ENCODE measurements at regions not wholly inside any gene's neighbourhood (a gene's known extent, or its start where the extent isn't known, plus 50 kb on each side); places are given as distances from the start of the nearest gene placed in this dataset.

DNA sequence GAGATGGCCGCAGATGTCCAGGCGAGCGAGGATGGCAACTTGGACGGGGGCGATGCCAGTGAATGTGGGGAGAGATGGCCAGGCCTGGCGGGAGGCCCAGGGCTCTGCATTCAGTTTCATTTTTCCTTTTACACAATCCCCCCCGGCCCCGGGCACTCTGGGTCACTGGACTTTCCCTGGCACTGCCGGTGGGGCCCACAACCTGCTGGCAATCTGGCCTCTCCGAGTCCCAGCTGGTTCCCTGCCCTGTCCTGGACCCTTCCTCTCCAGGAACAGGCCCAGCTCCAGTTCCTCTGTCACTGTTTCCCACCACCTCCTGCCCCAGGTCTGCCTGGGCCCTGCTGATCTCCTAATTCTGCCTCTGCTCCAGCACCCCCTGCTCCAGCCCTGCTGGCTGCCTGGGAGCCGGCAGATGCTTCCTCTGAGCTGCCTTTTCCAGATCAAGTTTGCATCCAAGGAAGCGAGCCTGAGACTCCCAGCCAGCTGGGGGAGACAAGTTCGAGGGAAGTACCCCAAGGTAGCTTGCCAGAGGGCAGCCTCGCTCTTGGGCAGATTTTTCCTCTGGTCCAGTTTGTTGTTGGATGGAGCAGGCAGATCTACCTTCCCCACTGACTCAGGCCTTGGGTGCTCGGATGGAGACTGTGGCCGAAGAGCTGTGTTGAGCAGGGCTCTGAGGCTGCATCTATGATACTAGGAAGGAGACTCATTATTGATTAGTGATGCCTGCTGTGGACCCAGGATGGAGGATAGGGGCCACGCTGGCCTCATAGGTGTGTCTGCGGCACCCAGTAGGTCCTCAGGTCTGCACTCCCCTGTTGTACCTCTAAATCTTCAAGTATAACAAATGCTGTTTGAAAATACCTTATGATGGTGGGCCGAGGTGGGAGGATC lies 83.2 kb downstream of the CEBPB start:
- no peak for DNase-seq

DNA sequence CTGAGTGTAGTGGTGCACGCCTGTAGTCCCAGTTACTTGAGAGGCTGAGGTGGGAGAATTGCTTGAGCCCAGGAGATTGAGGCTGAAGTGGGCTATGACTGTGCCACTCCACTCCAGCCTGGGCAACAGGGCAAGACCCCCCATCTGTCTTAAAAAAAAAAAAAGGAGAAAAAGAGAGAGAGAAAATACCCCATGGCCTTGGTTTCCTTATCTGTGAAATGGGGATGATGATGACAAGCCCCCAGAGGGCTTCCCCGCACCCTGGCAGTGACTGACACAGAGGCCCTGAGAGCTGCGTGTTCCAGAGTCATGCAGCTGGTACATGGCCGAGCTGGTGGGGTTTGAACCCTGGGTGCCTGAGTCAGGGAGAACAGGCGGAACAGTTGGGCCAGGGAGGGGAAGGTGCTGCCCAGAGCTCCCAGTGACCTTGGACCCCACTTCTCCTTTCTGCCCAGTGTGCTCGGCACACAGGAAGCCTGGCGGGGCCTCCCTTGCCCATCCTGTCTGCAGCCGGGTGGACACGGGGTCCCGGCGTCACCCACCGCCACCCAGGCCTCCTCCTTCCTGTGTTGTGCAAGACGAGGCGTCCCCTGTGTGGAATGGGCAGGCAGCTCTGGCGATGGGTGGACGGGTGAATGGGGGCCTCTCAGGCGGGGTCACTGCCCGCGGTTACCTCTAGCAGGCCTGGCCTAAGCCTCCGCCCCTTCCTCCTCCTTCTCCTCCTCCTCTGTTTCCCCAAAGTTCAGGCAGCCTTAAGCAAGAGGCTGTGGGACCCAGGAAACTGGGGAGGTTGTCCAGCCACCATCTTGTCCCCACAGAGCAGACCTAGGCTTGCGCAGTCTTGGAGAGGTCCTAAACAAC lies 84.2 kb downstream of the CEBPB start:
- no peak for DNase-seq

DNA sequence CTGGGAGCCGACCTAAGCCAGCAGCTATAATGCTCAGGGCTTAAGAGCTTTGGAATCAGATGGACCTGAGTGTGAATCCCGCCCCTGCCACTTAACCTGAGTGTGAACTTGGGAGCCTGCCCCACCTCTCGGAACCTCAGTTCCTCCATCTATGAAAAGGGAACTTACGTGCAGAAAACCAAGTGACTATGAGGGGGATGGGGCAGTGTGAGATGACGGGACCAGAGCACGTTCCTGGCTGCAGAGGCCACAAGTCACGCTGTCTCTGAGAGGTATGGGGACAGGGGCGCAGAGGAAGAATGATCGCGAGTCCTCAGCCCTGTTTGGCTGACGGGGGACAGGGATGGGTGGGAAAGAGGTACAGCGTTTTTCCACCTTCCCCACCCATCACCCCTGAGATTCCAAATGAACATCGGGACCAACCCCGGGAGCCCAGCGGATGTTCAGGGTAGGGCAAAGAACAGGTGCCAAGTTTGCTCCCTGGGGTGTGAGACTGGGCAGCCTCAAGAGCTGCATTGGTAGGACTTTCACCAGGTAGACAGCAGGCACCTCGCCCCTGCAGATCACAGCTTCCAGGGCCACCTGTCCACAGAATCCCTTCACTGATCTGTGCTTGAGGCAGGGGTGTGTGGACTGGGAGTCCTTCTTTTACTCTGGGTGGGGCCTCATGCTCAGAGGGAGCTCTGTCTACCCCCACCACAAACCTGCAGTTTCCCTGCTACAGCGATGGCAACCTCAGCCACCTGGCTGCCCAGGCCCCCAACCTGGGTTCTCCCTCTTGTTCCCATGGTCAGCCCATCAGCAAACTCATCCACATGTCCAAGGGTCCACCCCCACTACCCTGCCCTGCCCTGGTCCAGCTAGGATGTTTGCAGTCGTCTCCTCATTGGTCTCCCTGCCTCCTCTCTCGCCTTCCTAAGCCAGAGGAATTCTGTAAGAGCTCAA lies 85.8 kb downstream of the CEBPB start:
- no peak for DNase-seq

DNA sequence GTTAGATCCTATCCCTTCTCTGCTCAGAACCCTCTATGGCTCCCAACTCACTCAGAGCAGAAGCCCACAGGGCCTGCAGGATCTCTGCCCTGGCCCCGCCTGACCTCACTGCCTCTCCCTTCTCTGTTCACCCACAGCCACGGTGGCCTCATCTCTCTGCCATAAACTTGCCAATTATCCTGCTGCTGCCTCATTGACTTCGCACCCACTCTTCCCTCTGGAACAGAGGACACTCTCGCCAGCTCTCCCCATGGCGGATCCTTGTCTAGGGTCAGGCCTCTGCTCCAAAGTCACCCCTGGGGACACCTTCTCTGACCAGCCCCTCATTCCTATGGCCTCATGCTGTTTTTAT lies 86.4 kb downstream of the CEBPB start:
- no peak for DNase-seq

DNA sequence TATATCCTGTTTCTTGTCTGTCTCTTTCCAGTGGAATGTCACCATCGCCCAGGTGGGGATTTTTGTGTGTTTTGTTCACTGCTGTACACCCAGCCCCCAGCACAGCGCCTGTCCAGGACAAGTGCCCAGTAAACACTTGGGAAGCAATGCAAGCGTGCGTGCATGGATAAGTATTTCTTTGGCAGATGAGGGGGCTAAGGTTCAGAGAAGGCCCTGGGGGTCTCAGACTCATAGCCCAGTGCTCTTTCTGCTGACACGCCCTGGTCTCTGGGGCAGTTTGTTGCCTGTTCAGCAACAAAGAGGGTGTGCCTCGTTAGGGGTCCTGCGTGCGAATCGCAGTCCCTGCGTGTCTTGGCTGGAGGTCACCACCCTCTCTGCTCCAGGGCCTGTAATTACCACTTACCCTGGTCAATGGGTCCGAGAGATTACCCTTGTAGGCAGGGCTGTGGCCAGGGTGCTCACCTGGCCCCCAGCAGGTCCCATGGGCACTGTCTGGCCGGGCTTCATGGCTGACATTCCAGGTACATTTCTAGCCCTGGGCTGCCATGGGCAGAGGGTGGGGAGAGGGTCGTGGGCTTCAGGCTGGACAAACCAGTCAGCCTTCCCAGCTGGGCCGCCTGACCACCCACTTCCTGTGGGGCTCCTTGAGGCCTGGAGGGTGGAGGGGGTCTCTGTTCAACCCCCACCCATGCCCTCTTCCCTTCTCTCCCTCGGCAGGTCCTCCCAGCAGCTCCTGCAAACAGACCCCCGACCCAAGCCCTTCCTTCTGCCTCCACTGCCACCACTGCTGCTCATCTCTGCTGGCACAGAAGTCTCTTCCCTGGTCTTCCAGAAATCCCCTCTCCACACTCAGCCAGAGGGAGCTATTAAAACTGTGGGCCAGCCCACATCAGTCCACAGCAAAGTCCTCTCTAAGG lies 87.1 kb downstream of the CEBPB start:
- no peak for DNase-seq

DNA sequence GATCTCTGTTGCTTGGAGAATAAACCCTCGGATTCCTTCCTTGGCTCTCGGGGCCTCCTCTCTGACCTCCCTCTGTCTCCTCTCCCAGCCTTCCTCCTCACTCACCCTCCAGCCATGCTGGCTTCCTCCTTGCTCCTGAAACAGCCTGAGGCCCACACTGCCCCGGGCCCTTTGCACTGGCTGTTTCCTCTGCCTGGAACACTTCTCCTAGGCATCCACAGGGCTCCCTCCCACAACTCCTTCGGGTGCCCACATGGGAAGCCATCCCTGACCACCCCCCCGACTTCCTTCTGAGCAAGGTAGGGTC lies 87.7 kb downstream of the CEBPB start:
- DNase-seq, result no peak

DNA sequence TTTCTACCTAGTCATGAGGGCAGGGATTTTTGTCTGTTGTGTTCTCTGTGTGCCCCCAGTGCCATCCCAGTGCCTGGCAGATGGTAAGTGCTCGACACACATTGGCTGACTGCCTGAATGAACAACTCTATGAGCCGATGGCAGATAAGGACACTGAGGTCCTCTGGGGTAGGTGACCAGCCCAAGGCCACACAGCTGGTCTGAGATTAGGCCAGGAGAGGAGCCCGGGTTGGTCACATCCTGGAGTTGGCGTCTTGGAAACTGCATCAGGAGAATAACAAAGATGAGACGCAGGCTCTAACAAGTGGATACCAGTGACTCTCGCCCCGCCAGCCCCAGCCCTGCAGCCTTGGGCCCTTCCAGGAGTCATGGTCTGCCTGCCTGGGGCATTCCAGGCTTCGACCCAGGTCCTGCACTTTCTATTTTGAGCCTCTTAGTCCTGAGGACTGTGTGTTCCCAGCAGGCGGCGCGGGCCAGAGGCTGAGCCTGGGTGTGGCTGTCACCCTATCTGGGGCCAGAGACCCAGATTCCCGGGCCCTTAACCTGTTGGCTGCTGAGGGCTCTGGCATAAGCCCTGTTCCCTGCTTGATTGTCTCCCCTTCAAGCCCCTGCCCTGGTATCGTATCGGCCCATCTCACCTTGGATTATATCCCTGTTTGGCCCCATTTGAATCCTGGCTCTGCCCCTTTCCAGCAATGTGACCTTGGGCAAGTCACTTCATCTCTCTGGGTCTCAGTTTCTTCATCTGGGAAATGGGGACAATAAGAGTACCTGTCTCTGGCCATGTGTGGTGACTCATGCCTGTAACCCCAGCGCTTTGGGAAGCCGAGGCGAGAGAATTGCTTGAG lies 88.3 kb downstream of the CEBPB start:
- DNase-seq, result no peak

DNA sequence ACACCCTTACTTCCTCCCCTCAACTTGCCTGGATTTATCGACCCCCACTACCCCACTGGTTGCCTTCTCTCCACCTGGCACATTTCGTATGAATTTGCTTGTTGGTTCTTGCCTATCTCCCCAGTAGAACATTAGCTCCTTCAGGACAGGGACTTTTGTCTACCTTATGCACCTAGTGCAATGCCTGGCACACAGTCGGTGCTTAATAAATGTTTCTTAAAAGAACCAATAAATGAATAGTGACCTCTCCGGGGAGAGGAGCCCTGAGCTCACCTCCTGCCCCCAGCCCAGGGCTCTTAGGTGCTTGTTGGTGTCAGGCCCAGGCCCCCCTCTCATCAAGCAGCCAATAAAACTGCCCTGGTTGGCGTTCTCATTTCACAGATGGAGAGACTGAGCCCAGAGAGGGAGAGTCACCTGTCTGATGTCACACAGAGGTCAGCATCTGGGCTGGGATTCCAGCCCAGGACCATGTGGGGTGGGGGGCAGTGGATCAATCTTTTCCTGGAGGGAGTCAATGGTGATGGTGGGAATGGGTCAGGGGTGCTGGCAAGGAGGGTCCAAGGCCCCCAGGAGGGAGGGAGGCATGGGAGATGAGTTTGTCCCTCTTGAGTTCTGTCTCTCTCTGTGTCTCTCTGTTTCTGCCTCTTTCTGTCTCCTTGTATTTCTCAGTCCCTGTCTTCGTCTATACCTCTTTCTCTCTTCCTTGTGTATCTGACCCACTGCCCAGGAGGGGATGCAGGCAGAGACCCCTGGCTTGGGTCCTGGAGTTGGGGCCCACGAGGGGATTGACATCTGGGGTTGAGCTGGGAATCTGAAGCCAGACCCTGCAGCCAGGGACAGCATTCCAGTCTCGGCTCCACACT lies 89.6 kb downstream of the CEBPB start:
- no peak for DNase-seq

DNA sequence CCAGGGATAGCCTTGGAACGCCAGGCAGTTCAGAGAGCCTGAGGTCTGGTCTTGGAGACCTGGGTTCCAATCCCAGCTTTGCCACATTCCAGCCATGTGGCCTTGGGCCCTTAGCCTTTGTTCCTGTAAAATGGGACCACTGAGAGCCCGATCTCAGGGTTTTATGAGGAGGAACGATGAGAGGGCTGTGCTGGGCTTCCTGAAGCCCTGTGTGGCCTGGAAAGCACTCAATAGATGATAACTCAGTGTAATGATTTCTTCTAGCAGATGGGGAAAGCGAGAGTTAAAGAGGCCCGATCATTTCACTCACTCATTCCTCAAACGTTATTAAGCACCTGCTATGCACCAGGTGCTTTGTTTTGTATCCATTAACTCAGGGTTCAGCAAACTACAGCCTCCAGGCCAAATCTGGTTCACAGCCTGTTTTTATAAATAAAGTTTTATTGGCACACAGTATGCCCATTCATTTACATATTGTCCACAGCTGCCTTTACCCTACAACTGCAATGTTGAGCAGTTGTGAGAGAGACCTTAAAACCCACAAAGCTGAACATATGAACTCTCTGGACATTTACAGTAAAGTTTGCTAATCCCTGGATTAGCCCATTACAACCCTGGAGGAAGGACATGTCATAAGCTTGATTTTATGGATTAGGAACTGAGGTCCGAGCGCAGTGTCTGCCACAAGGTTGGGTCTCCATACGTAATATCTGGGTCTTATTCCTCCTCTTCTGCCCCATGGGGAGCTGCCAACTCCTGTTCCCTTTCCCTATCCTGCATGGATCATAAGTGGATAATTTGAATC lies 90.4 kb downstream of the CEBPB start:
- no peak for DNase-seq

DNA sequence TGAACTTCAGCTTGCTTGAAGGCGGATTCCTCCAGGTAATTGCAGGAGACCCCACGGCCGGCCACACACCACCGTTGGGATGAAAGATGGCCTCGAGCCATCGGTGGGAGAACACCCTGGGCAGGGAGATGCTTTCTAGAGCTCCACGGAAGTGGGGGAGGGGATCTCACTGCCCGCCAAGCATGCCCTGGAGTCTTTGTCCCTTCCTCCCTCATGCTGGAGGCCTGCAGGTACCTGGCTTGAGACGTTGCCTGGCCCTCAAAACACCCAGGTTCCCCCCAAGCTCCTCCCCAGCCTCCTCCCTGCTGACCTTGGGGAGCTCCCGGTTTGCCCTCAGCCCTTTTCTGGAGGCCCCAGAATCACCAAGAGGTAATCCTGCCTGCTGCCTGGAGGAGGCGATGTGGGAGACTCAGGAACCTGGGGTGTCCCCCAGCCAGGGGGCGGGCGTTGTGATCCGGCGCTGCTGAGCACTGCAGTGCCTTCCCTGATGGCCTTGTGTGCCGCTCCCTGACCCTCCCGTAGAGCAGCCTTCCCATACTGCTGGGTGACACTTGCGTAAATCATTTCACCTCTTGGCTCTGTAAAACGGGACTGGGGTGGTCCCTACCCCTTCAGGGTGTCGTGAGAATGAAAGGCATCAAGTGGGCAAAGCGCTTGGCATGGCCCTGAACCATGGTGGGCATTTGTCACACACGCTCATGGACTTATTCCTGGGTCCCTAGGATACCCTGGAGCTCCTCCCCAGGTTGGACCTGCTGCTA lies 91.4 kb downstream of the CEBPB start:
- no peak for DNase-seq

DNA sequence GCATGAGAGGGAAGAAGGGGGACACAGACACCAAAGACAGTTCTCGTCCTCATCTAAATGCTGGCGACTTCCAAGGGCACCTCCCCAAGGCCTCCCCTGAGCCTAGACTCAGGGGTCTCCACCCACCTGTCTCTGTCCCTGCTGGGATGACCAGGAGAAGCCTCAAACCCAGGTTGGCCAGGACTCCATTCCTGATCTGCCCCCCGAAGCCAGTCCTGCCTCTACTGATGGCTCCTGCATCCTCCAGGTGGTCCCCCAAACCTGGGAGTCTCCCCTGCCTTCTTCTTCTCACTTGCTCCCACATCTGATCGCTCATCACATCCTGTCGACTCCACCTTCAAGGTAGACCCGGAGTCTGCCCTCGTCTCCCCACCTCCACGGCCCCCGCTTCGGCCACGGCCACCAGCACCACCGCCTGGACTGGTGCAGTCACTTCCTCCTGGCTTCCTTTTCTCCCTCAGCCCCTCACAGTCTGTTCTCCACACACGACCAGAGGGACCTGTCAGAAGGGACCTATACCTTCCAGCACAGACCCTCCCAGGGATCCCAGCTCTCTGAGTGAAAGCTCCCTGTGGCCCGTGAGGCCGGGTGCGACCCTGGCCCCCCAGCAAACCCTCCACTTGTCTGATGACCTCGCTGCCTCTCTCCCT lies 92.1 kb downstream of the CEBPB start:
- DNase-seq, result no peak

DNA sequence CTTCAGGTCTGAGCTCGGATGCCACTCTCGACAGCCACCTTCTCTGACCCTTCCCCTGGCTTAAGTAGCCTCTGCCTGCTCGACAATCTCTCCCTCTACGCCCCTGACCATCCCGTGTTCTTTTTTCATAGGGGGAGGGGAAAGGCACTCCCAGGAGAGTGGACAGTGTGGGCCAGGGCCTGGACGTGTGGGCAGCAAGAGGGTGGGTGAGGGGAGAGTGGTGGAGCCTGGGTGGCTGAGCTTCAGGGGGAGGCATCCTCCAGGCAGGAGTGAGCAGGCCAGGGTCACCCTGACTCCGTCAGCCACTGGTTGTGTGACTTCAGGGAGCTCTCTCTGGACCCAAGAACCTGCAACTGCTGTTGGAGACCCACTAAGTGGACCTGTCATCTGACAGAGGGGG lies 92.7 kb downstream of the CEBPB start:
- no peak for DNase-seq

DNA sequence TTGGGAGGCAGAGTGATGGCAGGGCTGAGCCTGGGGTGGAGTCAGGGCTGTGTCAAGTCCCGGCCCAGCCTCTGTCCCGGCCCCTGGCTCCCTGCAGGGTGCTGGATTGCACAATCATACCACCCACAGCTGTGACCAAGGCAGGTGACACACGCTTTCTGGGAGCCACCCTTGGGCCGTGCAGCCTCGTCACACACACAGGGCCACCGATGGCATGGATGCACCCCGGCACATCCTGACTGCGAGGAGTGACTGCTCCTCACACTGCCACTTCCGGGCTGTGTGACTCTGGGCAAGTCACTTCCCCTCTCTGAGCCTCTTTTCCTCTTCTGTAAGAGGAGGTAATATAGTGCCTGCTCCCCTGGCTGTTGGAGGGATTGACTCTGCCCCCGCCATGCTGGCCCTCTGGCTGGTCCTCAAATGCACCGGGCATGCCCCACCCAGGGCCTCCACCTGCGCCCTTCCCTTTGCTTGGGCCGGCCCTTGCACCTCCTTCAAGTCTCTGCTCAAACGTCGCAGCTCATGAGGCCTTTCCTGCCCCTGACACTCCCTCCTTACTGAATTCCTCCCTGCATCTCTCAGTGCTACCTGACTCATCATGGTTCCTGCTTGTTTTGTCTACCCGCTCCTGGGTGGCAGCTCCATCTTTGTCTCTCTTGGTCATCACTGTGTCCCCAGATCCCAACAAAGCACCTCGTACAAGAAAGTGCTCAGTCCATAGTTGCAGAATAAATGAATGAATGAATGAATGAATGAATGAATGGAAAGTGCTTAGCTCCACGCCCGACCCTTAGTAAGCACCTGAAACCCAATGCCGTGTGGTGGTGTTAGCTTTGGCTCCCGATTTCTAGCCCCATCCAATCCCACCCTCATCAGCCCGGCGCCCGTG lies 93.5 kb downstream of the CEBPB start:
- DNase-seq, result no peak

DNA sequence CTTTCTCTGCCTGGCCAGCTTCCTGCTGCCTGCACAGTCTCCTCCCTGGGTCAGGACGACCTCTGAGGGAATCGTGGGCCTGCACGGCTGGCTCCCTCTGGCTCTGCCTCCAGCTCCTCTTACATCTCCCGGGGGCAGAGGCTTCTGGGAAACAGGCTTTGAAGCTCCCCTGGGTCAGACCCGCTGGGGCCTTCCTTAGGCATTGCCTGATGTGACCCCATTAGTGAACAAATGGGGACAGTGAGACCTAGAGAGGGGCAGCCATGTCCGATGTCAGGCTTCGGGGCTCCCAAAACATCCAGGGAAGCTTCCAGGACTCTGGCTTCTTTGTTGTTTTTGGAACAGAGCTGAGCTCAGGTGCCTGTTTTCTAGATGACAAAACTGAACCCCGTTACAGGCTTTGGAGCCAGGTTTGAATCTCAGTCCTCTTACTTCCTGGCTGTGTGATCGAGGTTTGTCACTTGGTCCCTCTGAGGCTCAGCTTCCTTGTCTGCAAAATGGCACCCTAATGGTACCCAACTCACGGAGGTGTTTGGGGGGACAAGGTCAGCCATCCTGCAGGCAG lies 94.3 kb downstream of the CEBPB start:
- DNase-seq, result no peak

DNA sequence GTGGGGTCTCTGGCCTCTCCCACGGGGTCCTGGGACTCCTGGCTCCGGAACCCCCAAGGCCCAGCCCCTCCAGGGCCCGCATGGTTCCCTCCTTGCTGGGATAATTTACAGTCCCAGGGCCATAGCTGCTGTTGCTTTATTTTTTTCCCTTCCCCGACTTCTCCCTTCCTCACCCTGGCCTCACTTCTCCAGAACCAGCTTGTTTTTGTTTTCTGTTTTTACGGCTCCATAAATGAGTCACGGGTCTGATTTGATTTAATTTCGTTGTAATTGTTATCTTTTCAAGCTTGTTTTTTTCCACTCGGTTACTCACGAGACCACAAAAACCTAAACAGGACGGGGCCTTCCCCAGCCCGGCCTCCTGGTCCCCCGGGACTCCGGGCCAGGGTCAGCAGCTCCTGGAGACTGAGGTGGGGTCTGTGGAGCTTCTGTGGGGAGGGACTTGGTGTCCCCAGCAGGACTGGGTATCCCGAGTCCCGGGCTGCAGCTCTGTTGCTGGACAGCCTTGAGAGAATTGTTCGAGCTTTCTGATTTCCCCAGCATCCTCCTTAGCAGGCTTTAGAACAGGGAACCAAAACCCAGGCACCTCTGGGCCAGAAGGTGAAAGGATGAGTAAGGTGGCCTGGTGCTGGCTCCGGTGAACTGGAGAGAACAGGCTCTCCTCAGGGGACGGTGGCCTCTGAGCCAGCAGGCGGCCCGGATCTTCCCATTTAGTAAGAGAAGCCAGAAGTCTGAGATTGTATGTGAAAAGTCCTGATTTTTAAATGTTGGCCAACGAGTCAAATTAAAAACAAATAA lies 94.9 kb downstream of the CEBPB start:
- DNase-seq, result no peak

DNA sequence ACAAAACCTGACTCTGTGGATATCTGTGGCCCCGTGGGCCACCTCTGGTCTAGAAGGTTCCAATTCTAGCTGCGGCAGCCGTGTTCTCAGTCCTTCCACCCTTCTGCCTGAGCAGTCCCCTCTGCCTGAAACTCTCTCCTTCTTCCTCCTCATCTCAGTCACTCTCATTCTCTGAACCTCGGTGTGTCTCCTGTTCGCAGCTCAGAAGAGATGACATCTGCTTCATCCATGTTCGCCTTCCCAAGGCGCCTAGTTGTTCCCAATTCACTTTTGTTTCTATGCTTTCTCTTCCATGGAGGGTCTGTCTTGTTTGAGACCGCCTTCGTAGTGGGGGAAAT lies 95.5 kb downstream of the CEBPB start:
- no peak for DNase-seq

Measured in activated CD4-positive, alpha-beta T cell treated with anti-CD3 and anti-CD28 coated beads for 1 hour (primary cell).